ENCODE measurements at regions not wholly inside any gene's neighbourhood (a gene's known extent, or its start where the extent isn't known, plus 50 kb on each side); places are given as distances from the start of the nearest gene placed in this dataset.

GRCh38 chr10:71128311-71128980 lies 83.9 kb upstream of the UNC5B start:
- TF ChIP-seq POLR2A (IDR thresholded peaks at IDR 0.05), result no peak
- TF ChIP-seq CTCF (IDR thresholded peaks at IDR 0.05), result no peak

All from right lobe of liver (tissue), 4 donors.